HepG2 (cell line): ENCODE measurements at regions not wholly inside any gene's neighbourhood (a gene's known extent, or its start where the extent isn't known, plus 50 kb on each side); places are given as distances from the start of the nearest gene placed in this dataset.
"Not testable (repeated sequence)": the region's sequence is repeated elsewhere in the genome, so short reads cannot be mapped to it uniquely, and the experiment has no call there.

Experiments used
- ATAC-seq: fragments of 200-7000 bp; cut with Tn5 transposase; 3 replicates; pipeline ENCODE4 v1.9.1; 2020; ENCODE audit warnings: mild to moderate bottlenecking, moderate library complexity
- BruUV-seq: library from RNA; stranded (reverse); fragments of 400-500 nt; replicated peaks from 2 replicates; lab custom pipeline; 2021; lab: Mats Ljungman, UMichigan
- CTCF ChIA-PET: fragments of 300-600 bp; formaldehyde crosslinking; extraction: SDS; loops from one replicate; lab custom pipeline; 2021; ENCODE audit warnings: low total read pairs, inconsistent platforms, low intra/inter-chr PET ratio; lab: Yijun Ruan, JAX
- POLR2A ChIA-PET: fragments of 350-600 bp; sonication (Branson Sonifier 250); formaldehyde crosslinking; loops from one replicate; lab custom pipeline; 2020; ENCODE audit warnings: antibody characterized with exemption, inconsistent platforms; lab: Yijun Ruan, JAX
- DNase-seq: peaks from one replicate; pipeline ENCODE4 v3.0.0-alpha.2; 2015; ENCODE audit warnings: low spot score
- FAIRE-seq: peaks from 3 replicates; lab custom pipeline; 2011; peaks lifted over from hg19 to GRCh38; lab: Jason Lieb, UNC
- H2AFZ ChIP-seq: one replicate; pipeline ENCODE4 v1.6.1; 2011; ENCODE audit warnings: low read length, inconsistent platforms
- H3K27ac ChIP-seq: fragments of 300-600 bp; 3 replicates; pipeline ENCODE4 v1.8.0; 2011; ENCODE audit warnings: mixed run types, mild to moderate bottlenecking, mixed read lengths, low read length, inconsistent platforms; ENCODE audit not compliant: insufficient read depth; ENCODE audit errors: extremely low read length
- H3K27me3 ChIP-seq, 2 experiments: fragments of 200-600 bp in 1 of 2; 2 replicates in 1 of 2; 3 replicates in 1 of 2; pipeline versions ENCODE4 v1.6.0 to v1.8.0; 2011; ENCODE audit warnings: low read length in 2 of 2, mild to moderate bottlenecking in 2 of 2, moderate library complexity in 2 of 2, inconsistent platforms in 1 of 2; ENCODE audit not compliant: insufficient read depth in 2 of 2, control insufficient read depth in 1 of 2
- H3K36me3 ChIP-seq, 2 experiments: fragments of 200-600 bp in 1 of 2; replicated peaks in 1 of 2; 2 replicates in 1 of 2; 3 replicates in 1 of 2; pipeline versions ENCODE4 v1.5.1 to v1.8.0; 2011; ENCODE audit warnings: low read length in 2 of 2, inconsistent platforms in 1 of 2; ENCODE audit not compliant: insufficient read depth in 2 of 2, control insufficient read depth in 1 of 2
- H3K4me1 ChIP-seq: 2 replicates; pipeline ENCODE4 v1.5.1; 2012; ENCODE audit warnings: low read length, inconsistent platforms; ENCODE audit not compliant: insufficient read depth
- H3K4me2 ChIP-seq: 2 replicates; pipeline ENCODE4 v1.6.0; 2011; ENCODE audit warnings: low read depth, low read length, inconsistent platforms
- H3K4me3 ChIP-seq, 3 experiments: fragments of 200-600 bp in 1 of 3; sonication (generic), shearing (Covaris generic) in 1 of 3; replicated peaks in 1 of 3; 2 replicates each; pipeline ENCODE4 v1.5.1; 2011 to 2016; ENCODE audit warnings: low read length in 3 of 3, inconsistent platforms in 2 of 3, low read depth in 2 of 3, mild to moderate bottlenecking in 2 of 3, control low read depth in 1 of 3, mixed read lengths in 1 of 3; ENCODE audit not compliant: insufficient read depth in 1 of 3
- H3K79me2 ChIP-seq: one replicate; pipeline ENCODE4 v1.6.1; 2011; ENCODE audit warnings: low read length, inconsistent platforms; ENCODE audit not compliant: insufficient read depth
- H3K9ac ChIP-seq: 2 replicates; pipeline ENCODE4 v1.6.0; 2011; ENCODE audit warnings: mild to moderate bottlenecking, low read depth, low read length, inconsistent platforms; ENCODE audit not compliant: insufficient read depth
- H3K9me3 ChIP-seq: 2 replicates; pipeline ENCODE4 v1.5.1; 2012; ENCODE audit warnings: mild to moderate bottlenecking, low read length
- H4K20me1 ChIP-seq: 2 replicates; pipeline ENCODE4 v1.6.0; 2011; ENCODE audit warnings: inconsistent platforms, mild to moderate bottlenecking, low read length, moderate library complexity; ENCODE audit not compliant: insufficient read depth
- WGBS: methylation state at CpG from one replicate; pipeline ENCODE4 v1.1.6; 2017; ENCODE audit warnings: low lambda C conversion rate; 5-methylcytosine and 5-hydroxymethylcytosine counted together
- in situ Hi-C: cut with HindIII; loops from 2 replicates; pipeline ENCODE4 v1.10.0; 2017; ENCODE audit warnings: low pct_unique_long_range_greater_than_20kb; ENCODE audit not compliant: extremely low pct_ligation_motif_present
- intact Hi-C: fragments of 100-400 bp; cut with micrococcal nuclease; formaldehyde crosslinking; loops from one replicate; pipeline ENCODE4 v1.10.0; 2022; ENCODE audit not compliant: unreplicated experiment

DNA sequence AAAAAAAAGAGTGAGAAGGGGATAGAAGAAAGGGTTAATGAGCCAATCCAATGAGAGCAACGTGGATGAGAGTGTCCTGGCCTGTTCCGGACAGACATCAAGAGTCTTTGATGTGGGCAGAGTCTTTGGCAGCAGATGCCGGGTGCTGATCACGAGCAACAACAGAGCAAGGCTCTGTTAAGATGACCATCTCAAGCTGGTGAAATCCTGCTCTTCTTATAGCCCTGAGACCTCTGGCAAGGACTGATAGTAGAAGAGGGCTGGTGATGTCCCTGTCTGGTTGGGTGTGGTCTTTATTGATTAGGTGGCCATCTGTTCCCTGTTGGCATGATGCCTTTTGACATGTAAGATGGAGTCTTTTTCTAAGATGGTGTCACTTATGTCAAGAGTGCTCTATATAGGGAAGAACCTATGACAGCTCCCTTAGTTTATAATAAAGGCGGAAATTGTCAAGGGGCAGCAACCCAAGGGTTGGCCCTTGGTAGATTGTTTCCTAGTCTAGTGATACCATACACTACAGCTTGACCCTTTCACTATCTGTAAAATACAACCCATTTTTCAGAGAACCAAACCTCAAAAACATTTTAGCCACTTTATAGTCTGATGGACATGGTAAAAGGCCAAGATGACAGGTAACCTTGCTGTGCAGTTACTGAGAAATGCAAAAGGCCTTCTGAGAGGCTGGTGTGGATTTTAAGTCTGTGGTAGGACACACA is 313.3 kb downstream of the BCL2L11 start:
- H3K27ac ChIP-seq, H2AFZ ChIP-seq, H4K20me1 ChIP-seq, H3K9me3 ChIP-seq, DNase-seq, H3K36me3 ChIP-seq, POLR2A ChIA-PET, intact Hi-C loops, H3K4me3 ChIP-seq, in situ Hi-C loops, FAIRE-seq, BruUV-seq, CTCF ChIA-PET, H3K9ac ChIP-seq, ATAC-seq, H3K4me2 ChIP-seq, H3K27me3 ChIP-seq: not testable (repeated sequence)
- 85% methylated on average over 4 of the region's 5 CpGs for WGBS
- Histone ChIP-seq H3K79me2 (peaks cover 15% of the 10 kb centered on the region), H3K4me1 (peaks cover 17% of the 10 kb centered on the region)

DNA sequence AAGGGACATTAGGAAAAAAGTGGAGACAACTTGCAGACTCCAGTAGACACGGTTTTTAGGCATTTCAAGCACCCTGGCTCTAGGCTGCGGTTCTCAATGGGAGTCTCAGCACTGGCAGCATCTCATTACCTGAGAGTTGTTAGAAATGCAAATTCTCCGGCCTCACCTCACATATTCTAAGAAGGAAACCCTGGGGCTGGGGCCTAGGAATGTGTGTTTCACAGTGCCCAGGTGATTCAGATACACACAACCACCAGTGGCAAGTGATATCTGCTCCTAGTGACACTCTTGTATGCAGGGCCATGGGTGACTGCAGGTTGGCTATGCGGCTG is 313.9 kb downstream of the BCL2L11 start:
- BruUV-seq, POLR2A ChIA-PET, DNase-seq: not testable (repeated sequence)

DNA sequence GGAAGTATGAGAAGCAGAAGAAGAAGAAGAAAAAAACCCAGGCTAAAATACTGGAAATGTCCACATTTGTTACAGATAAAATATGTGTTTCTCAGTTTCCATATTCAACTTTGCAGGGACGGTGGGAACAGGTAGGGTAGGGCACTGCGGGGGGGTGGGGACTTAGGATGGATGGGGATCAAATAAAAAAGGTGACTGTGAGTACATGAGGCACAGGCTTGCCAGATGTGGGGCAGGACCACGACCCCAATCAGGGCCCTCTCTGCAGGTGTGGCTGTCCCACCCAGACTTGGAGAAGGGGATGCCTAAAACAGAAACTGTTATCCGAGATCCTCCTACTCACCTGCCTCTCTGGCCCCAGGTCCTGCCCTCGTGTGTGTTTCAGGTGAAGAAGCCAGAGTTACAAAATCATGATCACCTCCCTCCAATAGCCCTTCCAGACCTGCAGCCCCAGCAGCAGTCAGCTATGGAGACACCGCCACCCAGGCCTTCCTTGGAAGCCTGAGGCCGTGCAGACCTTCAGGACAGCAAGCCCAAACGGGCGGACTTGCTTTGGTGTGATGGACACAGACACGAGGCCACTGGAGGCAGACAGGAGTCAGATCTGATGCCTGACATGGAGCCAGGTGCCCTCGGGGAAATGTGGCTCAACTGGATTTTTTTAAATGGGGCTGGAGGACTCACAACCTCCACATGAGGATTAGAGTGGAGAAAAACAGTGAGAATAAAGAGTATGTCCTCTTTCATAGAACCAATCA is 315.0 kb downstream of the BCL2L11 start:
- WGBS, result 92% methylated on average over 4 of the region's 11 CpGs
- H3K9ac ChIP-seq, CTCF ChIA-PET, intact Hi-C loops, in situ Hi-C loops, H3K27ac ChIP-seq, BruUV-seq, H3K4me3 ChIP-seq, POLR2A ChIA-PET, H2AFZ ChIP-seq, H3K9me3 ChIP-seq, H4K20me1 ChIP-seq, H3K4me2 ChIP-seq, H3K27me3 ChIP-seq, DNase-seq, FAIRE-seq, H3K36me3 ChIP-seq: not testable (repeated sequence)
- Histone ChIP-seq H3K79me2 (peaks cover 12% of the 10 kb centered on the region), H3K4me1 (peaks cover 14% of the 10 kb centered on the region)
- ATAC-seq, result peak; percentile 15; the same call in 1 of the 3 replicates

More for the DNA sequence above, 313.9 kb downstream of the BCL2L11 start:
- H2AFZ ChIP-seq, ATAC-seq, CTCF ChIA-PET, H3K9ac ChIP-seq, H4K20me1 ChIP-seq, intact Hi-C loops, H3K36me3 ChIP-seq, H3K9me3 ChIP-seq, H3K4me2 ChIP-seq, H3K27ac ChIP-seq, H3K27me3 ChIP-seq, in situ Hi-C loops, H3K4me3 ChIP-seq, FAIRE-seq: not testable (repeated sequence)
- WGBS, result 94% methylated on average over 3 of the region's 4 CpGs
- Histone ChIP-seq H3K79me2 (peaks cover 13% of the 10 kb centered on the region), H3K4me1 (peaks cover 17% of the 10 kb centered on the region)

DNA sequence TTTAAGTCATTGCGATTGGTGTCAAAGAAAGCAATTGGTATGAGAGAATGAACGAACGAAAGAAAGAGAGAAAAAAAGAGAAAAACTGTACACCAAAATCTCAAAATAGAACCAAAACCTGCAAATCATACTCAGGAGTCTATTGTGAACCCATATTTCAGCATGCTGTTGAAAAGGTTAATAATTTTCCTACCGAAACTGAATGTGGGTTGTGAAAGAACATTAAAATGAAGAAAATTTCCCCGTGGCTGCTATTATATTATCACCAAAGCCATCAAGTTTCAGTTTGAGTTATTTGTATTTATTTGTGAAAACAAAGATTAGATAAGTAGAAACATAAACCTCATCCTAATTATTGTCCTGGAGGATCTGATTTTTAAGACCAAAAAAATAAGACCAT is 315.7 kb downstream of the BCL2L11 start:
- H3K4me3 ChIP-seq, BruUV-seq, FAIRE-seq, H2AFZ ChIP-seq, H3K9me3 ChIP-seq, ATAC-seq, POLR2A ChIA-PET, H3K9ac ChIP-seq, H4K20me1 ChIP-seq, H3K4me2 ChIP-seq, H3K36me3 ChIP-seq, H3K27me3 ChIP-seq, intact Hi-C loops, DNase-seq, CTCF ChIA-PET, H3K27ac ChIP-seq, in situ Hi-C loops: not testable (repeated sequence)
- Histone ChIP-seq H3K79me2 (peaks cover 12% of the 10 kb centered on the region), H3K4me1 (peaks cover 10% of the 10 kb centered on the region; the same call in 1 of the 2 replicates)
- WGBS, result 73% methylated on average over 4 of the region's 5 CpGs
